Large intestine (tissue), 3 donors: ENCODE measurements at regions not wholly inside any gene's neighbourhood (a gene's known extent, or its start where the extent isn't known, plus 50 kb on each side); places are given as distances from the start of the nearest gene placed in this dataset.

Experiments used
- DNase-seq, 2 donors: peaks; one replicate each; pipeline versions ENCODE4 v3.0.0 to v3.0.0-alpha.2; 2013
- H3K27ac ChIP-seq: one replicate; pipeline ENCODE4 v1.5.1; 2013; ENCODE audit warnings: low read length
- H3K27me3 ChIP-seq: 2 replicates; pipeline ENCODE4 v1.6.1; 2013; ENCODE audit warnings: low read length; ENCODE audit not compliant: control insufficient read depth, insufficient read depth
- H3K36me3 ChIP-seq: 2 replicates; pipeline ENCODE4 v1.6.1; 2013; ENCODE audit warnings: low read length; ENCODE audit not compliant: control insufficient read depth, insufficient read depth
- H3K4me1 ChIP-seq: one replicate; pipeline ENCODE4 v1.6.1; 2013; ENCODE audit warnings: low read length; ENCODE audit not compliant: control insufficient read depth, insufficient read depth
- H3K4me3 ChIP-seq: one replicate; pipeline ENCODE4 v1.5.1; 2013; ENCODE audit warnings: low read length
- H3K9me3 ChIP-seq: one replicate; pipeline ENCODE4 v1.6.1; 2013; ENCODE audit warnings: mild to moderate bottlenecking, low read depth, low read length, moderate library complexity; ENCODE audit not compliant: control insufficient read depth
- WGBS: methylation state at CpG from one replicate; pipeline ENCODE4 v1.1.5; 2013; ENCODE audit warnings: low lambda C conversion rate; ENCODE audit not compliant: insufficient coverage; 5-methylcytosine and 5-hydroxymethylcytosine counted together

- Histone ChIP-seq H3K9me3 (no peaks in the 10 kb centered on the region), H3K27ac (no peak overlapping the region), H3K4me3 (no peak overlapping the region), H3K27me3 (peaks cover 8% of the 10 kb centered on the region), H3K4me1 (no peaks in the 10 kb centered on the region), H3K36me3 (no peaks in the 10 kb centered on the region)
- 87% methylated on average over 3 of the region's 11 CpGs for WGBS
- DNase-seq: no peak
These were observed 563.0 kb downstream of the BRD1 start for GRCh38 chr22:49264696-49265095.

- H3K4me3 ChIP-seq: no peak overlapping the region
- no CpG with 5 or more reads among the region's 15 CpGs for WGBS
- no peaks in the 10 kb centered on the region for H3K4me1 ChIP-seq
These were observed 564.6 kb downstream of the BRD1 start for GRCh38 chr22:49263101-49263500.

GRCh38 chr22:49262167-49262566 is 565.5 kb downstream of the BRD1 start:
- Histone ChIP-seq H3K4me3 (no peak overlapping the region), H3K27ac (no peak overlapping the region), H3K4me1 (no peaks in the 10 kb centered on the region), H3K27me3 (peaks cover 8% of the 10 kb centered on the region), H3K36me3 (no peaks in the 10 kb centered on the region), H3K9me3 (no peaks in the 10 kb centered on the region)
- no peak for DNase-seq
- no CpG with 5 or more reads among the region's 12 CpGs for WGBS

More at GRCh38 chr22:49263101-49263500, 564.6 kb downstream of the BRD1 start:
- Histone ChIP-seq H3K9me3 (no peaks in the 10 kb centered on the region), H3K27ac (no peak overlapping the region), H3K27me3 (peaks cover 8% of the 10 kb centered on the region), H3K36me3 (no peaks in the 10 kb centered on the region)
- DNase-seq: no peak

GRCh38 chr22:49261616-49262015 is 566.1 kb downstream of the BRD1 start:
- Histone ChIP-seq H3K9me3 (no peaks in the 10 kb centered on the region), H3K27ac (no peak overlapping the region), H3K4me1 (no peaks in the 10 kb centered on the region), H3K36me3 (no peaks in the 10 kb centered on the region), H3K4me3 (no peak overlapping the region), H3K27me3 (peaks cover 4% of the 10 kb centered on the region)
- WGBS: no CpG with 5 or more reads among the region's 17 CpGs
- DNase-seq: no peak

GRCh38 chr22:49260681-49261580 is 566.7 kb downstream of the BRD1 start:
- H3K27me3 ChIP-seq: no peaks in the 10 kb centered on the region
- no peak for DNase-seq
- no CpG with 5 or more reads among the region's 17 CpGs for WGBS
- H3K4me3 ChIP-seq: no peak overlapping the region
- H3K4me1 ChIP-seq: no peaks in the 10 kb centered on the region
- H3K36me3 ChIP-seq: no peaks in the 10 kb centered on the region
- no peak overlapping the region for H3K27ac ChIP-seq
- no peaks in the 10 kb centered on the region for H3K9me3 ChIP-seq

GRCh38 chr22:49259839-49260615 is 567.6 kb downstream of the BRD1 start:
- Histone ChIP-seq H3K4me3 (no peak overlapping the region), H3K4me1 (no peaks in the 10 kb centered on the region), H3K27ac (no peak overlapping the region), H3K36me3 (no peaks in the 10 kb centered on the region), H3K9me3 (no peaks in the 10 kb centered on the region), H3K27me3 (no peaks in the 10 kb centered on the region)
- 100% methylated on average over 2 of the region's 8 CpGs for WGBS
- DNase-seq: no peak

- Histone ChIP-seq H3K4me1 (no peaks in the 10 kb centered on the region), H3K27me3 (no peaks in the 10 kb centered on the region), H3K36me3 (no peaks in the 10 kb centered on the region), H3K4me3 (no peak overlapping the region), H3K27ac (no peak overlapping the region), H3K9me3 (no peaks in the 10 kb centered on the region)
- DNase-seq: no peak
- WGBS: 83% methylated on average over 2 of the region's 31 CpGs
These were observed 569.3 kb downstream of the BRD1 start for GRCh38 chr22:49258107-49259010.

- Histone ChIP-seq H3K36me3 (no peaks in the 10 kb centered on the region), H3K4me1 (no peaks in the 10 kb centered on the region), H3K27ac (no peak overlapping the region), H3K4me3 (no peak overlapping the region), H3K27me3 (no peaks in the 10 kb centered on the region), H3K9me3 (no peaks in the 10 kb centered on the region)
- no peak for DNase-seq
- WGBS: no CpG with 5 or more reads among the region's 13 CpGs
These were observed 570.1 kb downstream of the BRD1 start for GRCh38 chr22:49257551-49257961.

GRCh38 chr22:49255741-49256318 is 571.8 kb downstream of the BRD1 start:
- no peak for DNase-seq
- 100% methylated on average over 1 of the region's 17 CpGs for WGBS
- H3K27ac ChIP-seq: no peak overlapping the region

More at GRCh38 chr22:49255741-49256318, 571.8 kb downstream of the BRD1 start:
- Histone ChIP-seq H3K27me3 (no peaks in the 10 kb centered on the region), H3K9me3 (no peaks in the 10 kb centered on the region), H3K4me3 (no peak overlapping the region), H3K36me3 (no peaks in the 10 kb centered on the region), H3K4me1 (no peaks in the 10 kb centered on the region)
